Suprapubic skin (tissue), 4 donors: ENCODE measurements at regions not wholly inside any gene's neighbourhood (a gene's known extent, or its start where the extent isn't known, plus 50 kb on each side); places are given as distances from the start of the nearest gene placed in this dataset.

Experiments
- EP300 ChIP-seq: sonication (generic); formaldehyde crosslinking; IDR thresholded peaks from one replicate; pipeline ENCODE4 v1.6.1; 2017; ENCODE audit warnings: antibody characterized with exemption
- POLR2A ChIP-seq, 2 donors: fragments of 450-650 bp; IDR thresholded peaks; one replicate each; pipeline ENCODE4 v1.6.1; 2017; ENCODE audit warnings: antibody characterized with exemption in 2 of 2, mild to moderate bottlenecking in 2 of 2, moderate library complexity in 2 of 2
- POLR2AphosphoS5 ChIP-seq, 3 donors: sonication (generic); formaldehyde crosslinking; IDR thresholded peaks; one replicate each; pipeline ENCODE4 v1.6.1; 2017; ENCODE audit warnings: antibody characterized with exemption in 3 of 3
- TF ChIP-seq, protein P1 (sequence below), 2 donors: fragments of 200-600 bp in 1 of 2; fragments of 450-650 bp in 1 of 2; sonication (generic) in 1 of 2; IDR thresholded peaks; one replicate each; pipeline ENCODE4 v1.5.1; 2016 to 2019; ENCODE audit warnings: antibody characterized with exemption in 2 of 2, mild to moderate bottlenecking in 1 of 2, moderate library complexity in 1 of 2

DNA sequence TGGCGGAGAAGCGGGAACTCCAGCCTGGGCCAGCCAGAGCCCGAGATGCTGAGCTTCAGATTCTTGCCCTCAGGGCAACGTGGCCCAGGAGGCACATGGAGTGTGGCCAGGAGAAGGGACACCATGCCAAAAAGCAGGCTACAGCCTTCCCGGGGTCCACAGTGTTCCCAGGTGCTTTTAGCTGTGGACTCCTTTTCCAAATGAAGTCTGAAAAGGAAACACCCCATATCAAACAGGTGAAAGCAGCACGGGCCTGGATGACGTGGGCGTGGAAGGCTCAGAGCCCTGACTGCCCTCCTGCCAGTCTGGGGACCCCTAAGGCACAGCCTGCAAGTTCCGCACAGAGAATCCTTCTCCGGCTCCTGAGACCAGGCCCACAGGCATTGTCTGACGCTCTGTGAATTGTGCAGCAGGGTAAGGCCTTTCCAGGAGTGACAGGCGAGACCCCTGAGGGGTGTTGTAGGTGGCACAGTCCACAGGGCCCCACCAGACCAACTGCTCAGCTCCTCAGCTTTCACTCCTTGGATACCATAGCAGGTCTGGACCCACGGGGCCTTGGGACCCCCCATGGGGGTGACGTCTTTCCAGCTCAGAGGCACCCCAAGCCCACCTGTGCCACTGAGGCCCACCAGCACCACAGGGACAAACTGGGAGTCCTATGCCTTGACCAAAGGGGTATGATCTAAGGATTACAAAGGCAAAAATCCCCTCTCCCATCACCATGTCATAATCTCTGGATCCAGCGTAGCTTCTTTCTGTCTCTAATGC is 69.6 kb upstream of the RAB6C start:
- no peak for TF ChIP-seq POLR2A (IDR thresholded peaks at IDR 0.05)
- TF ChIP-seq EP300, result no peak
- TF ChIP-seq, protein P1, sequence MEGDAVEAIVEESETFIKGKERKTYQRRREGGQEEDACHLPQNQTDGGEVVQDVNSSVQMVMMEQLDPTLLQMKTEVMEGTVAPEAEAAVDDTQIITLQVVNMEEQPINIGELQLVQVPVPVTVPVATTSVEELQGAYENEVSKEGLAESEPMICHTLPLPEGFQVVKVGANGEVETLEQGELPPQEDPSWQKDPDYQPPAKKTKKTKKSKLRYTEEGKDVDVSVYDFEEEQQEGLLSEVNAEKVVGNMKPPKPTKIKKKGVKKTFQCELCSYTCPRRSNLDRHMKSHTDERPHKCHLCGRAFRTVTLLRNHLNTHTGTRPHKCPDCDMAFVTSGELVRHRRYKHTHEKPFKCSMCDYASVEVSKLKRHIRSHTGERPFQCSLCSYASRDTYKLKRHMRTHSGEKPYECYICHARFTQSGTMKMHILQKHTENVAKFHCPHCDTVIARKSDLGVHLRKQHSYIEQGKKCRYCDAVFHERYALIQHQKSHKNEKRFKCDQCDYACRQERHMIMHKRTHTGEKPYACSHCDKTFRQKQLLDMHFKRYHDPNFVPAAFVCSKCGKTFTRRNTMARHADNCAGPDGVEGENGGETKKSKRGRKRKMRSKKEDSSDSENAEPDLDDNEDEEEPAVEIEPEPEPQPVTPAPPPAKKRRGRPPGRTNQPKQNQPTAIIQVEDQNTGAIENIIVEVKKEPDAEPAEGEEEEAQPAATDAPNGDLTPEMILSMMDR (IDR thresholded peaks at IDR 0.05), result no peak
- TF ChIP-seq POLR2AphosphoS5 (IDR thresholded peaks at IDR 0.05), result no peak
